Stomach (tissue), 8 donors: ENCODE measurements at regions not wholly inside any gene's neighbourhood (a gene's known extent, or its start where the extent isn't known, plus 50 kb on each side); places are given as distances from the start of the nearest gene placed in this dataset.

Source experiments
- DNase-seq, 2 donors: peaks; one replicate each; pipeline versions ENCODE4 v3.0.0 to v3.0.0-alpha.2; 2013 to 2019
- H3K27ac ChIP-seq, 5 donors: fragments of 200-600 bp in 4 of 5; sonication (generic) in 4 of 5; one replicate each; pipeline ENCODE4 v1.5.1; 2013 to 2019; ENCODE audit warnings: mild to moderate bottlenecking in 1 of 5, moderate library complexity in 1 of 5
- H3K27me3 ChIP-seq, 3 donors: fragments of 200-600 bp; sonication (generic); one replicate each; pipeline ENCODE4 v1.5.1; 2017 to 2019; ENCODE audit warnings: mixed run types in 1 of 3
- H3K36me3 ChIP-seq, 4 donors: fragments of 200-600 bp; sonication (generic); 1 replicate in 3 of 4; 2 replicates in 1 of 4; pipeline ENCODE4 v1.5.1; 2016 to 2019
- H3K4me1 ChIP-seq, 4 donors: fragments of 200-600 bp; sonication (generic); one replicate each; pipeline ENCODE4 v1.5.1; 2016 to 2019
- H3K4me3 ChIP-seq, 4 donors: fragments of 200-600 bp; sonication (generic) in 3 of 4; one replicate each; pipeline ENCODE4 v1.5.1; 2016 to 2019; ENCODE audit warnings: mild to moderate bottlenecking in 1 of 4
- H3K9me3 ChIP-seq, 4 donors: fragments of 200-600 bp; sonication (generic); one replicate each; pipeline ENCODE4 v1.5.1; 2016 to 2019
- EP300 ChIP-seq: sonication (generic); formaldehyde crosslinking; IDR thresholded peaks from one replicate; pipeline ENCODE4 v1.6.1; 2017; ENCODE audit warnings: antibody characterized with exemption
- POLR2A ChIP-seq, 4 donors: fragments of 450-650 bp; IDR thresholded peaks; one replicate each; pipeline ENCODE4 v1.6.1; 2016; ENCODE audit warnings: antibody characterized with exemption in 4 of 4, control low read depth in 2 of 4, mild to moderate bottlenecking in 1 of 4, moderate library complexity in 1 of 4
- POLR2AphosphoS5 ChIP-seq, 3 donors: sonication (generic); formaldehyde crosslinking; IDR thresholded peaks; one replicate each; pipeline ENCODE4 v1.6.1; 2016; ENCODE audit warnings: antibody characterized with exemption in 3 of 3
- WGBS, 5 donors: extraction: QIAGEN DNeasy Blood & Tissue Kit in 3 of 5; methylation state at CpG; one replicate each; pipeline versions ENCODE4 v1.1.5 to v1.1.7; 2013 to 2018; 5-methylcytosine and 5-hydroxymethylcytosine counted together
- intact Hi-C: fragments of 100-400 bp; cut with DNase I; formaldehyde crosslinking; loops from one replicate; pipeline ENCODE4 v1.15.1; 2023; ENCODE audit warnings: low total_unique reads
- TF ChIP-seq, protein P1 (sequence below), 7 experiments: fragments of 450-650 bp in 4 of 7; fragments of 200-600 bp in 3 of 7; sonication (generic) in 3 of 7; IDR thresholded peaks; one replicate each; pipeline ENCODE4 v1.5.1; 2016 to 2019; ENCODE audit warnings: antibody characterized with exemption in 7 of 7, control low read depth in 2 of 7, mild to moderate bottlenecking in 1 of 7
- donor health status: healthy with polysubstance abuse.
- donor health status: Bipolar disorder and iron deficiency.
- donor health status: healthy.

DNA sequence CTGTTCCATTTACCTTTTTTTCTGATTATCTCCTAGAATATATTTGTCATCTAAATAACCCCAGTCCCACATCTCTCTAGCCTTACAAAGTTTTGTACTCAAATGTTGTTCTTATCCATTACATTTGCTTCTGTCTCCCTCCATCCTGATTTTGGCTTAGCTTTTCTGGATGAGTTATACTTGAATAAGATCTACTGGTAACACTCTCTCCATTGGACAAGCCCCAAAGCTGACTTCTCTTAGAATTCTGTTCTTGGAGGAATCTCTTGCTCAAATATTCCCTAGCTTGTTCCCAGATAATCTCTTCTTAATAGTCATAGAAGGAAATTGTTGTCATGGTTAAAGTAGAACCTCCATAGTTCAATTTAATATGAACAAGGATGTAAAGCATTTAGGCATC lies 115.5 kb upstream of the HS3ST1 start:
- Histone ChIP-seq H3K4me1 (peaks cover 0 to 23% (median 0%) of the 10 kb centered on the region in 4 donors), H3K27ac (peak overlapping the region in 3 of 5 donors; percentile 13 to 62 (median 52)), H3K36me3 (no peaks in the 10 kb centered on the region), H3K4me3 (no peak overlapping the region), H3K27me3 (no peaks in the 10 kb centered on the region), H3K9me3 (no peaks in the 10 kb centered on the region)
- intact Hi-C loops, result no loop called here
- DNase-seq, result peak in 1 of 2 donors; percentile 29
- TF ChIP-seq POLR2A (IDR thresholded peaks at IDR 0.05), result no peak
- TF ChIP-seq, protein P1, sequence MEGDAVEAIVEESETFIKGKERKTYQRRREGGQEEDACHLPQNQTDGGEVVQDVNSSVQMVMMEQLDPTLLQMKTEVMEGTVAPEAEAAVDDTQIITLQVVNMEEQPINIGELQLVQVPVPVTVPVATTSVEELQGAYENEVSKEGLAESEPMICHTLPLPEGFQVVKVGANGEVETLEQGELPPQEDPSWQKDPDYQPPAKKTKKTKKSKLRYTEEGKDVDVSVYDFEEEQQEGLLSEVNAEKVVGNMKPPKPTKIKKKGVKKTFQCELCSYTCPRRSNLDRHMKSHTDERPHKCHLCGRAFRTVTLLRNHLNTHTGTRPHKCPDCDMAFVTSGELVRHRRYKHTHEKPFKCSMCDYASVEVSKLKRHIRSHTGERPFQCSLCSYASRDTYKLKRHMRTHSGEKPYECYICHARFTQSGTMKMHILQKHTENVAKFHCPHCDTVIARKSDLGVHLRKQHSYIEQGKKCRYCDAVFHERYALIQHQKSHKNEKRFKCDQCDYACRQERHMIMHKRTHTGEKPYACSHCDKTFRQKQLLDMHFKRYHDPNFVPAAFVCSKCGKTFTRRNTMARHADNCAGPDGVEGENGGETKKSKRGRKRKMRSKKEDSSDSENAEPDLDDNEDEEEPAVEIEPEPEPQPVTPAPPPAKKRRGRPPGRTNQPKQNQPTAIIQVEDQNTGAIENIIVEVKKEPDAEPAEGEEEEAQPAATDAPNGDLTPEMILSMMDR (IDR thresholded peaks at IDR 0.05), result no peak
- TF ChIP-seq POLR2AphosphoS5 (IDR thresholded peaks at IDR 0.05), result no peak
- TF ChIP-seq EP300, result no peak

DNA sequence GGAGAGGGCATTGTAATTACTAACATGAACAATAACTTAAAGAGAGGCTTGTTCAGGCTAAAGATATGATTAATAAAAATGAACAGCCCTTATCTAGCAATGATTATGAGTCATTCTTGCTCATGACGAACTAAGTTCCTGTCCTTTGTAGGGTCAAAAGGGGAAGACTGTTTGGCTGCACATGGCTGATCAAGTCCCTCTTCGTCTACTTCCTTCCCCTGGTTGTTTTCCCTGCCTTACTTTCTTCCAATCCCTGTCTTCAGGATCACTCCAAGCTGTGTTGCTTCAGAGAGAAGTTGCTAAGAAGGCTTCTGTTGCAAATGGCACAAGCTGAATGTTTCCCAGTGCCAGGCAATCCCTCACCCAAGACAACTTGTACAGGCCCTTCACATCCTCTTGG lies 115.0 kb upstream of the HS3ST1 start:
- peak in 1 of 2 donors; percentile 61 for DNase-seq
- WGBS, 5 donors, result 17 to 28% (median 20%) methylated on average over 2 of the region's 2 CpGs
- H3K4me3 ChIP-seq, result no peak overlapping the region
- H3K27me3 ChIP-seq, result no peaks in the 10 kb centered on the region
- peaks cover 0 to 23% (median 0%) of the 10 kb centered on the region in 4 donors for H3K4me1 ChIP-seq
- H3K27ac ChIP-seq, result peak overlapping the region in 4 of 5 donors; percentile 13 to 62 (median 35)
- no peaks in the 10 kb centered on the region for H3K9me3 ChIP-seq
- intact Hi-C loops, result no loop called here
- no peaks in the 10 kb centered on the region for H3K36me3 ChIP-seq
- TF ChIP-seq POLR2AphosphoS5 (IDR thresholded peaks at IDR 0.05) (peak in 1 of 3 donors; percentile 42), EP300 (no peak), POLR2A (IDR thresholded peaks at IDR 0.05) (no peak)
- TF ChIP-seq, protein P1 (IDR thresholded peaks at IDR 0.05), result no peak

DNA sequence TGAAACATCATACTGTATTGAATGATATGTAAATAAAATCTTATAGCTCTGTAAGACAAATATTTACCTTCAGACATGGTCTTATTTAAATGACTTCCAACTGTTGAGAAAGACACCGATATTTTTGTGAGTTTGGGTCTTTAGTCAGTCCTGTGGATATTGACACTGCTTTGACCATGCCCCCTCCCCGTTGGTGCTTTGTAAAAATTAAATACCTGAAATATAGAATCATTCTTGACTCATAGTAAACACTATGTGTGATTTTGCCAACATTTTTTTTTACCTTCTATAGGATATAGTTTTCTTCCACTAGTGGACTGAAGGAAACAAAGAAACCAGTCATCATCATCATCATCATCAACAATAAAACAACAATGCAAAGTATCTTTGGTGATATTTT lies 114.3 kb upstream of the HS3ST1 start:
- WGBS, 5 donors, result 34 to 51% (median 36%) methylated on average over 2 of the region's 2 CpGs
- Histone ChIP-seq H3K27ac (peak overlapping the region in 1 of 5 donors; percentile 52), H3K27me3 (no peaks in the 10 kb centered on the region), H3K36me3 (no peaks in the 10 kb centered on the region), H3K4me1 (peaks cover 0 to 23% (median 0%) of the 10 kb centered on the region in 4 donors), H3K4me3 (no peak overlapping the region), H3K9me3 (no peaks in the 10 kb centered on the region)
- intact Hi-C loops, result no loop called here
- TF ChIP-seq, protein P1 (IDR thresholded peaks at IDR 0.05), result no peak
- no peak for TF ChIP-seq POLR2AphosphoS5 (IDR thresholded peaks at IDR 0.05)
- TF ChIP-seq POLR2A (IDR thresholded peaks at IDR 0.05), result no peak
- TF ChIP-seq EP300, result no peak
- no peak for DNase-seq

DNA sequence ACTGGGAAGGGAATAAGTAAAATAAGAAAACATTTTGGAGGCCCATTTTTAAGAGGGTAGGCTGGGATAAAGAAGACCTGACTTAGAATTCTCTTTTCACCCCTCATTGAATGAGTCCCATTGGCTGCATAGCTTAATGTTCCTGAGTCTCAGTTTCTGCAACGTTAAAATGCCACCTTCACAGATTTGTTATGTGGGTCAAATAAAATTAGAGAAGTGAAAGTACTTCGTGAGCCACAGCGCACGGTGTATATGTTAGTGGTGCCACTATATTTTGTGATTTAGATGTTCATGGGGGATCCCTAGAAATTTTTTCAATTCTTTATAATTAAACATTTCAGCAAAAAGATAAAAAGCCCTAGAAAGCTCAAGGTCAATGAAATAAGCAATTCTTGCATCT lies 109.2 kb upstream of the HS3ST1 start:
- Histone ChIP-seq H3K27me3 (no peaks in the 10 kb centered on the region), H3K9me3 (no peaks in the 10 kb centered on the region), H3K27ac (no peak overlapping the region), H3K4me1 (peaks cover 0 to 5% (median 0%) of the 10 kb centered on the region in 4 donors), H3K36me3 (no peaks in the 10 kb centered on the region), H3K4me3 (no peak overlapping the region)
- 61 to 83% (median 69%) methylated on average over 4 of the region's 4 CpGs for WGBS, 5 donors
- intact Hi-C loops, result no loop called here
- TF ChIP-seq POLR2AphosphoS5 (IDR thresholded peaks at IDR 0.05) (no peak), EP300 (no peak)
- TF ChIP-seq, protein P1 (IDR thresholded peaks at IDR 0.05), result no peak
- DNase-seq, result no peak
